Activated naive CD8-positive, alpha-beta T cell treated with anti-CD3 and anti-CD28 coated beads, Interleukin-2, amount 50 U/mL, for 24 hours (primary cell): ENCODE measurements at regions not wholly inside any gene's neighbourhood (a gene's known extent, or its start where the extent isn't known, plus 50 kb on each side); places are given as distances from the start of the nearest gene placed in this dataset.
"Not testable (repeated sequence)": the region's sequence is repeated elsewhere in the genome, so short reads cannot be mapped to it uniquely, and the experiment has no call there.

Experiments used
- ATAC-seq: fragments of 150-1000 bp; cut with Tn5 transposase; one replicate; pipeline ENCODE4 v1.10.0; 2021
- DNase-seq: peaks from one replicate; pipeline ENCODE4 v3.0.0; 2021
- H3K27ac Mint-ChIP-seq: one replicate; pipeline ENCODE4 v1.8.0; 2021; ENCODE audit warnings: mild to moderate bottlenecking, mixed read lengths
- H3K27me3 Mint-ChIP-seq: one replicate; pipeline ENCODE4 v1.8.0; 2021; ENCODE audit warnings: mixed read lengths
- H3K36me3 Mint-ChIP-seq: one replicate; pipeline ENCODE4 v1.8.0; 2021; ENCODE audit warnings: low read depth, mixed read lengths
- H3K4me1 Mint-ChIP-seq: one replicate; pipeline ENCODE4 v1.8.0; 2021; ENCODE audit warnings: mixed read lengths
- H3K4me3 Mint-ChIP-seq: one replicate; pipeline ENCODE4 v1.8.0; 2021; ENCODE audit warnings: mild to moderate bottlenecking, moderate library complexity, mixed read lengths
- H3K9me3 Mint-ChIP-seq: one replicate; pipeline ENCODE4 v1.8.0; 2021; ENCODE audit warnings: mixed read lengths

DNA sequence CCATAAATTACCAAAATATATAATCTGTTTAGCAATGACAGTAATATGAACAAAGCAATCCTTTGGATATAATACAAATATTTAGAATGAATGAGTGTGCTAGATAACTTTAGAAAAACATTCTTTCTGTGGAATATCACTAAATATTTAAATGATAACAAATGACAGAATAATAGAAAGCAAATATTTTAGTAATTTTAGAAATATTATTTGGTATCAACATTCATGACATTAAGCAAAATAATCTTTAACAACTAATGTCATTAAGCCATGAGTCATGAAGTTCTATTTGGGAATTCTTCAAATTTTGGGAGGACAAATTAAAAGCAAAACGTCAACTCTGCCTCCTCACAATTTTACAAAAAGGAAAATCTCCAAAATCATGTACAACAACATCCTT, 844.8 kb upstream of the LRRN3 start:
- H3K36me3 Mint-ChIP-seq: no peaks in the 10 kb centered on the region
- no peak overlapping the region for H3K4me3 Mint-ChIP-seq
- H3K9me3 Mint-ChIP-seq: peaks cover 6% of the 10 kb centered on the region

DNA sequence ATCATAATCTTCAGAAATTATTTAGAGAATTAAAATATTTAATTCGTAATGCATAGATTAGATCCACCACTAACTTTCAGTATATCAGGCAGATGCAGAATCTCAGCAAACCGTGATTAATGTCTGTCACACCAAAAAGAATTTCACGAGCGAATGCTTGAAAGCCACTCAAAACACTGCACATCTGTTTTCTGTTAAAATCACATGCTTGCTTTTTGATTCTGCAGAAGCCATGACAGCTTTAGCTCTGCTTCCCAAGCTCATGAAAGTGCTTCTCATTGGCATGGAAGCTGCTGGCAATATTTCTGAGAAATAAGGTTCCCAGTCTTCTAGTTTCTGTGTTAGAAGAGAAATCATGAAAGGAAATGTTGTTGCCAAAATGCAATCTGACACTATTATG, 837.8 kb upstream of the LRRN3 start:
- H3K4me3 Mint-ChIP-seq: no peak overlapping the region

More for the DNA sequence above, 844.8 kb upstream of the LRRN3 start:
- DNase-seq (no peak), ATAC-seq (no peak)
- no peaks in the 10 kb centered on the region for H3K27me3 Mint-ChIP-seq
- H3K27ac Mint-ChIP-seq: no peak overlapping the region
- H3K4me1 Mint-ChIP-seq: no peaks in the 10 kb centered on the region

DNA sequence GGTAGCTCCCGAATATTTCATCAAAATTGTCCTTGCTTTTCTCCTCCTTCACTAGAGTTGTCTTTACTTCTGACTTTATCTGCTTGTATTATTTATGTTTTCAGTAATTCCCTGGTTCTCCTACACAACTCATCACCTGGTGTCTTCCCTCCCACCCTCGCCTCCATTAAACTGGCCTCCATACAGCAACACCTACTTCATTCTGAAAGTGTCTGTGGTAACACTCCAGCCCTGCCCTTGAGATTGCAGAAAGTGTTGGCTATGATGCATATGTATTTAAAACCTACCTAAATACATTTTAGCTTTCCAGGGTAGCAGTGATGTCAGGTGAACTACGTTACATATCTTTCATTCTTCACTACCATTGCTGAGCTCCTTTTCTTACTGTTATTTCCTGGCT, 833.3 kb upstream of the LRRN3 start:
- ATAC-seq: no peak
- Mint-ChIP-seq H3K27me3 (no peaks in the 10 kb centered on the region), H3K36me3 (no peaks in the 10 kb centered on the region), H3K4me3 (no peak overlapping the region), H3K9me3 (peaks cover 4% of the 10 kb centered on the region), H3K4me1 (no peaks in the 10 kb centered on the region), H3K27ac (no peak overlapping the region)
- DNase-seq: no peak

More for the DNA sequence above, 837.8 kb upstream of the LRRN3 start:
- DNase-seq: no peak
- H3K27me3 Mint-ChIP-seq: no peaks in the 10 kb centered on the region
- no peaks in the 10 kb centered on the region for H3K4me1 Mint-ChIP-seq
- no peaks in the 10 kb centered on the region for H3K9me3 Mint-ChIP-seq
- H3K27ac Mint-ChIP-seq: no peak overlapping the region
- H3K36me3 Mint-ChIP-seq: no peaks in the 10 kb centered on the region
- ATAC-seq: no peak

DNA sequence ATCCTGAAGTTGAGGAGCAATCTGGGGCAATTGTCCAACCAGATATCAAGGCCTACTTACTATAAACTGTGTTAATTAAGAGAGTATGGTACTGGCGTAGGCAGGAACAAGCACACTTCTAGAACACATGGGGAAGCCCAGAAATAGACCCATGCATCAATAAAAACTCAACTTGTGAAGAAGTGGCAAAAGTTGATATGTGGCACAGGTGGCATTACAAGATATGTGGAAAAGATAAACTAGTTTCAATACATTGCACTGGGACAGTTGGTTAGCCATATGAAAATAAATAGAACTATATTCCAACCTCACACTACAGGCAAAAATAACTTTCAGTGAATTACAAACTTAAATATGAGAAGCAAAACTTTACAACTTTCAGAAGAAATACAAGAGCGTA, 828.7 kb upstream of the LRRN3 start:
- Mint-ChIP-seq H3K27me3 (no peaks in the 10 kb centered on the region), H3K9me3 (peaks cover 4% of the 10 kb centered on the region), H3K4me1 (no peaks in the 10 kb centered on the region), H3K4me3 (no peak overlapping the region), H3K27ac (no peak overlapping the region), H3K36me3 (no peaks in the 10 kb centered on the region)
- ATAC-seq (no peak), DNase-seq (no peak)

DNA sequence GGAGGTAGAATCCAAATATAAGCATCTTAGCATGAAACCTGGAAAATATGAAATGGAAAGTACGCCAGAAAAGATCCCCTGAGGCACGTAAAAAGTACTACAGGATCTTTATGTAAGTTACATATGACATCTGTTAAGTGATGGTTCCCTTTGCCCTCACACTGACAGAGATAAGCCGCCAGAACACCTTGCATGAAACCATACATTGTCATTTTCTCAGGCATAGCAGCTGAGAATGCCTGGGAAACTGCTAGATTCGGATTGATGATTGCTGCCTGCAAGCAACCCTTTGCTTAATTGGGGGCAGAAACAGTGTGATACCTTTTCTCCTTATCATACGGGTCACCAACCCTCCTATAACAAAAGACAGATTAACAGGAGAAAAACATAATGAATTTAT, 826.6 kb upstream of the LRRN3 start:
- Mint-ChIP-seq H3K27me3 (no peaks in the 10 kb centered on the region), H3K9me3 (no peaks in the 10 kb centered on the region), H3K36me3 (no peaks in the 10 kb centered on the region), H3K4me1 (no peaks in the 10 kb centered on the region), H3K4me3 (no peak overlapping the region), H3K27ac (no peak overlapping the region)
- no peak for DNase-seq
- no peak for ATAC-seq

DNA sequence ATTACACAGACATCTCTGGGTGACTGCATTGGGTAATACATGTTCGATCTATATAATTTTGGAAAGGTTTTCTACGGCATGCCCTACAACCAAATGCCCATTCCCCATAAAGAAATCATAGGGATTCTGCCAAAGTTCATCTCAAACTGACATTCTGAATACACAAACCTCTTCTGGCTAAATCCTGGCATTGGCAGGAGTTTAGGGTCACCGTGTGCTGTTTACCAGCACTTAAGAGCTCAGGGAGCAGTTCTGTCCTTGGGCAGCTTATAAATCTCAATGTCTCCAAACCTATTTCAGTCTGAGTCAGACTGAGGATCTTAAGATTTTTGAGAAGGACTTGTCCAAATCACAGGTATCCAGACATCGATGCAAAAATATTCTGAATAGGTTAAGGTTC, 809.6 kb upstream of the LRRN3 start:
- Mint-ChIP-seq H3K27ac (no peak overlapping the region), H3K4me3 (no peak overlapping the region), H3K27me3 (peaks cover 2% of the 10 kb centered on the region), H3K4me1 (no peaks in the 10 kb centered on the region), H3K9me3 (no peaks in the 10 kb centered on the region), H3K36me3 (no peaks in the 10 kb centered on the region)
- DNase-seq (no peak), ATAC-seq (no peak)

DNA sequence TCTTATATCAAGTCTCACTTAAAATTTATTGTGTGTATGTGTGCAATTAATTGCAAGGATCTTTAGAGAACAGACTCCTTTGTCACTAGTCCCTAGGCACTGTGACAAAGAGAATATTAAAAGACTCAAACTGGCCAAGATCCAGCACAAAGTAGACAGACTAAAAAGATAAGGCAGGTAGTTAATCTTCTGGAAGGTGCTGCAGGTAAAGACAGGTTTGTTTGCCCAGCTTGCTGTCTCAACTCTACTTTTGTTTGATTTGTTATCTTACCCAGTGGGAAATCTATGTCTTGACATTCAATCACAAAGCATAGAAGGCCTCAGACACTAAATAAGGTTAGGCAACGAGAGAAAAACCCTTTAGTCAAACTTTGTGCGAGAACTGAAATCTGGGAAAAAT, 807.9 kb upstream of the LRRN3 start:
- Mint-ChIP-seq H3K4me3 (no peak overlapping the region), H3K27me3 (peaks cover 2% of the 10 kb centered on the region), H3K4me1 (no peaks in the 10 kb centered on the region), H3K27ac (no peak overlapping the region), H3K9me3 (no peaks in the 10 kb centered on the region), H3K36me3 (no peaks in the 10 kb centered on the region)
- ATAC-seq (no peak), DNase-seq (no peak)

DNA sequence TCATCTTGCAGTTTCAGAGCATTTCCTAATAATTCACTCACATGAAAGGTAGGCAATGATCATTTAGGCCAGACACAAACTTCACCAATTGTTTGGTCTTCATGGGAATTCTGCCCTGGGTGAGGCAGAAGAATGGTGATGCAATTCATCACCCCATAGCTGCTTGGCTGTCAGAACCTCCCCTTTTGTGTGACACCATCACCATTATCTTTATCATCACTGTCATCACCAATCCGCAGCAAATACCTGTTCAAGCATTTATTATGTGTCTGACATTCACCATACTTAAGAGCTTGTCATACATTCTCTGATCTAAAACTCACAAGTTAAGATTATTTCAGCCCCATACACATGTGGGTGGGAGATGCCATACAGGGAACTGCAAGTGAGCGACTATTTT, 799.5 kb upstream of the LRRN3 start:
- Mint-ChIP-seq H3K27me3 (no peaks in the 10 kb centered on the region), H3K27ac (no peak overlapping the region), H3K4me1 (no peaks in the 10 kb centered on the region), H3K9me3 (peaks cover 3% of the 10 kb centered on the region), H3K4me3 (no peak overlapping the region), H3K36me3 (no peaks in the 10 kb centered on the region)
- DNase-seq: no peak
- no peak for ATAC-seq

DNA sequence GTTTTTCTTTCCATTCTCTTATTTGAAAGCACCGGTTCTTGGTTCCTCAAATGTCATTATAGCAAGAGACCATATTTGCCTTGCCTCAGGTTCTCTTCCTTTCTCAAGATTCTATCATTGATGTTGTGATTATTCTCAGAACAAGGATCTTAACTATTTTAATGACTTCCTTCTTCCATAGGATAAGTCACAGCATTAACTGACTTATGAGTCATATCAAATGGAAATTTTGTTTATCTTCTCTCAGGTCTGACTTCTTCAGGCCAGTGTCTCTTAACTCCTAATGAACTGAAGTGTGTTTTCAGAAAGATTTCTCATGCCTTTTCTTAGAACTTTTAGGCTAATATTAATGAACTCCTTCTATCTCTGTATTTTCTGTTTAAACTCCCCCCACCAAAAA, 794.6 kb upstream of the LRRN3 start:
- ATAC-seq: no peak

DNA sequence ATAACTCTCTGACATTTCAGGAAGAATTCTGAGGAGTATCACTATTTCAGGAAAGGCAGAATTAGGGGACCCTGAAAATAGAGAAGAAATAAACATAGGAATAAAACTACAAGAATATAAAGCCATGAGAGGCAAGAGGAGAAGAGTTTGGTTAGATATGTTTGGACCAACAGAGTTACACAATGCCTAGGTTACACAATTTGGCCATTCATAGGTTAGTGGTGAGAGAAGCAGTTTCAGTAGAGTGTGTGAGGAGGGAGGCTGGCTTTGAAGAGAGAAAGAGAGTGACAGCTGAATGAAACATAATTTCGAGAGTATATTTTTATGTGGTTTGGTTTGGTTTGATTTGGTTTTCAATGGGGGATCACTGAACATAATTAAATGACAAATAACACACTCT, 783.2 kb upstream of the LRRN3 start:
- Mint-ChIP-seq H3K4me1 (no peaks in the 10 kb centered on the region), H3K9me3 (peaks cover 4% of the 10 kb centered on the region), H3K27me3 (no peaks in the 10 kb centered on the region), H3K36me3 (no peaks in the 10 kb centered on the region), H3K4me3 (no peak overlapping the region), H3K27ac (no peak overlapping the region)
- ATAC-seq: no peak
- DNase-seq: no peak

More for the DNA sequence above, 794.6 kb upstream of the LRRN3 start:
- peaks cover 4% of the 10 kb centered on the region for H3K9me3 Mint-ChIP-seq
- H3K4me1 Mint-ChIP-seq: no peaks in the 10 kb centered on the region
- H3K36me3 Mint-ChIP-seq: no peaks in the 10 kb centered on the region
- no peak overlapping the region for H3K4me3 Mint-ChIP-seq
- no peaks in the 10 kb centered on the region for H3K27me3 Mint-ChIP-seq
- DNase-seq: no peak
- no peak overlapping the region for H3K27ac Mint-ChIP-seq

DNA sequence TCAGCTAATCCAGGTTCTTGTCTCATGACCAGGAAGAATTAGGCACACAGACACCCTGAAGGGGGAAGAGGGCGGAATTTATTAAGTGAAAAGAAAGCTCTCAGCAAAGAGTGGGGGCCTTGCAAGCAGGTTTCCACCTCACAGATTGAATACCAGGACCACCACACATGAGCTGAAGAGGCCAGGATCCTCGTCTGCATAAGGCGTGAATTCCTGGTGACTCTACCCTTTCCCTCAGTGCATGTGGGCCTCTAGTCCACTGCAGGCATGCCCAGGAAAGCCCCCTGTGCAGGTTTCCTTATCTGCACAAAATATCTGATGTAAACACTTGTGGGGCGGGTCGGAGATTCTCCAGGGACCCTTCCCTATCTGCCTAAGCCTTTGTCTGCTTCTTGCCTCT, 782.1 kb upstream of the LRRN3 start:
- Mint-ChIP-seq H3K27me3 (no peaks in the 10 kb centered on the region), H3K4me1 (no peaks in the 10 kb centered on the region), H3K9me3 (peaks cover 4% of the 10 kb centered on the region), H3K4me3 (no peak overlapping the region), H3K27ac (no peak overlapping the region), H3K36me3 (no peaks in the 10 kb centered on the region)
- ATAC-seq: no peak
- no peak for DNase-seq

DNA sequence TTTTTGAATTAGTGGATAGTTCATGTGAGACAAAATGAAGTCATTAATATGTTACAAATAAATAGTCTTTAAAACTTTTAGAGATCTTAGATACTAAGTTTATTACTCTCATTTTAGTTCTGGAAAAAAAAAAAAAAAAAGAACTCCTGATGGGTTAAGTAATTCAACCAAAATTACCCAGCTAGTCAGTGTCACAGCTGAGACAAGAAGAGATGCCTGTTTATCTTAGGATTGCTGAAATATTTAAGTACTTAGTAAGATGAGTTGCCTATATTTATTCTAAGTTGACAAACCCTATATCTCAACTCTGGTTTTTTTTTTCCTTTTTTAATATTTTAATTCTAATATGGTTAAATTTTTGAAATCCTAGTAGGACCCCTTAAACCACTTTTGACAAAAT, 781.0 kb upstream of the LRRN3 start:
- H3K27me3 Mint-ChIP-seq: no peaks in the 10 kb centered on the region
- no peak overlapping the region for H3K27ac Mint-ChIP-seq
- ATAC-seq: no peak
- H3K9me3 Mint-ChIP-seq: peaks cover 4% of the 10 kb centered on the region
- no peaks in the 10 kb centered on the region for H3K36me3 Mint-ChIP-seq
- H3K4me3 Mint-ChIP-seq: no peak overlapping the region
- DNase-seq: no peak
- no peaks in the 10 kb centered on the region for H3K4me1 Mint-ChIP-seq

DNA sequence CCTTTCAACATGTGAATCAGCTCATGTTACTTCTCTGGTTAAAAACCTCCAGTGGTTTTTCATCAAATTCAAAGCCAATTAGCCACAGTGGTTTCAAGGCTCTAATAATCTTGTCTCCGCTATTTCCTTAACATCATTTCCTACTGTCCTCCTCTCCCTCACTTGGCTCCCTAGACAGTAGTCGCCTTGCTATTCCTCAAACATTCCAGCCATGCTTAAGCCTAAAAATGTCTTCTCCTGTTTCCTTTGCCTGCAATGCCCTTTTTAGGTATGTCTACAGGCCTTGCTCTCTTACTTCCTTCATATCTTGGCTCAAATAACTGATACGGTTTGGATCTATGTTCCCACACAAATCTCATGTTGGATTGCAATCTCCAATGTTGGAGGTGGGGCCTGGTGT, 779.4 kb upstream of the LRRN3 start:
- Mint-ChIP-seq H3K36me3 (no peaks in the 10 kb centered on the region), H3K27me3 (no peaks in the 10 kb centered on the region), H3K9me3 (peaks cover 4% of the 10 kb centered on the region), H3K4me3 (no peak overlapping the region), H3K4me1 (no peaks in the 10 kb centered on the region), H3K27ac (no peak overlapping the region)
- DNase-seq: no peak
- no peak for ATAC-seq

DNA sequence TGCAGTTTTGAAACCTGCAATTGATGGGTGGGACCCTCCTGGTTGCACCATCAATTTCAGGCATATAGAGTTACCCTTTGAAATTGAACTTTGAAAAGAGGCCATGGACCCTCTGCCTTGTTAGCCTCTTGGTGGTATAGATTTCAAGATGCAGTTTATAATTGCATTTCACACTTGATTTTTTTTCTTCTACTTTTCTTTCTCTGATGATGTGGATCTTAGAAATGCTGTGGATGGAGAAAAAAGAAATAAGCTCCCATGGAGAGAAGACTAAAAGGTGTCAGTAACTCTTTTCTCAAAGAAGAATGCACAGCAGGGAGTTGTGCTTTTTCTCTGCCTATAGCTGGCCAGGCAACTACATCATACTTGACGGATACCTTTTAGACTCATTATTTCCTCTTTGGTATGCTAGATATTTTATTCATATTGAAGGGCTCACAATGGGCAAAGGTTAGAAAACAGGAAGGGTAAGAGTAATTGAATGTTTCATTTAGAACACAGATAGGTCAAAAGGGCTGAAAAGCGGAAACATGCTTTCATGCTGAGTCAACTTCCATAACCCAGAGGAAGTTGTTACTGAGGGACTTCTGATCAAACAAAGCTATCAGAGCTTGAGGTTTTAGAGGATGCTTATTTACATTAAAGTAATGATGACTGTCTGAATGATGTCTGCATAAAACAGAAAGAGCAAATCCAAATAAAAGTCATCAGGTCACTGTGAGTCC, 773.2 kb upstream of the LRRN3 start:
- Mint-ChIP-seq H3K36me3 (peaks cover 2% of the 10 kb centered on the region), H3K4me3 (no peak overlapping the region), H3K9me3 (peaks cover 7% of the 10 kb centered on the region), H3K4me1 (no peaks in the 10 kb centered on the region), H3K27ac (no peak overlapping the region), H3K27me3 (no peaks in the 10 kb centered on the region)
- ATAC-seq (no peak), DNase-seq (no peak)

DNA sequence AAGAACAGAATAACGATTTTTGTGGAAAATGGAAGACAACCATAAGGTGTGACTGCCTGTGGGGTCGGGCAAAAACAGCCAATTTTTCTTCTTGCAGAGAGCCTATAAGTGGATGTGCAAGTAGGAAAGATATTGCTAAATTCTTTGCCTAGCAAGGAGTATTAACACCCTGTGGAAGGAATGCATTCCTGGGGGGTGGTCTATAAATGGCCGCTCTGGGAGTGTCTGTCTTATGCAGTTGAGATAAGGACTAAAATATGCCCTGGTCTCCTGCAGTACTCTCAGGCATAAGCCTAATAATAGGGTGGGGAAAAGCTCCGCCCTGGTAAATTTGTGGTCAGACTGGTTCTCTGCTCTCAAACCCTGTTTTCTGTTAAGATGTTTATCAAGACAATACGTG, 770.6 kb upstream of the LRRN3 start:
- DNase-seq, ATAC-seq, H3K9me3 Mint-ChIP-seq, H3K36me3 Mint-ChIP-seq, H3K4me3 Mint-ChIP-seq, H3K4me1 Mint-ChIP-seq, H3K27me3 Mint-ChIP-seq, H3K27ac Mint-ChIP-seq: not testable (repeated sequence)

DNA sequence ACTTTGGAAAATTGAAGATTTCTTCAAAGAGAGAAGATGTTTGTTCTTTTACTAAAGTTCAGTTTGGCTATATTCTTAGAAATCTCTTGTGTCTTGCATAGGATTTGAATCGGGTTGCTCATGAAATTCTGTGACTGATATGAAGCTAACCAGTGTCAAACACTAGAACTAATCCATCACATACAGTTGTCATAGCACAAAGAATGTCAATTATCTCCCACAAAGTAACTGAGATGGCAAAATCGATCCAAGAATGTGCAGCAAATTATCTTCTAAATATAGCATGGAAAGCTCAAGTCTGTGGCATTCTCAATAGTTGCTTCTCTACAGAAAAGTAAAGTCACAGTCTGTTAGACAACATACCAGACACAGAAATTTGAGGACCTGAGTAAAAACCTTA, 768.1 kb upstream of the LRRN3 start:
- Mint-ChIP-seq H3K4me3 (no peak overlapping the region), H3K27me3 (no peaks in the 10 kb centered on the region), H3K9me3 (peaks cover 11% of the 10 kb centered on the region), H3K4me1 (no peaks in the 10 kb centered on the region), H3K36me3 (peaks cover 2% of the 10 kb centered on the region), H3K27ac (no peak overlapping the region)
- no peak for ATAC-seq
- DNase-seq: no peak
